HEK293T (cell line): ENCODE measurements at regions not wholly inside any gene's neighbourhood (a gene's known extent, or its start where the extent isn't known, plus 50 kb on each side); places are given as distances from the start of the nearest gene placed in this dataset.

Experiments used
- CTCF ChIA-PET: fragments of 350-600 bp; formaldehyde crosslinking; extraction: SDS; loops from one replicate; lab custom pipeline; 2021; ENCODE audit warnings: antibody characterized with exemption, inconsistent platforms; lab: Yijun Ruan, JAX
- POLR2A ChIA-PET: fragments of 350-600 bp; formaldehyde crosslinking; extraction: SDS; loops from one replicate; lab custom pipeline; 2020; ENCODE audit warnings: antibody characterized with exemption, inconsistent platforms; lab: Yijun Ruan, JAX
- DNase-seq: peaks from one replicate; pipeline ENCODE4 v3.0.0; 2012; ENCODE audit warnings: mixed read lengths; ENCODE audit errors: extremely low spot score
- ARNT ChIP-seq: fragments of 450-650 bp; IDR thresholded peaks from 2 replicates; pipeline ENCODE4 v1.6.1; 2017; ENCODE audit warnings: mild to moderate bottlenecking
- BHLHE40 ChIP-seq: fragments of 450-650 bp; IDR thresholded peaks from 2 replicates; pipeline ENCODE4 v1.6.1; 2016; ENCODE audit warnings: mild to moderate bottlenecking, moderate library complexity, borderline replicate concordance
- CTBP1 ChIP-seq: fragments of 450-650 bp; IDR thresholded peaks from 2 replicates; pipeline ENCODE4 v1.6.1; 2016; ENCODE audit warnings: borderline replicate concordance
- ELF4 ChIP-seq: fragments of 450-650 bp; IDR thresholded peaks from 2 replicates; pipeline ENCODE4 v1.6.1; 2017; ENCODE audit warnings: antibody characterized with exemption
- FOXA1 ChIP-seq: fragments of 450-650 bp; IDR thresholded peaks from 2 replicates; pipeline ENCODE4 v1.6.1; 2016; ENCODE audit warnings: mild to moderate bottlenecking
- FOXK2 ChIP-seq: fragments of 450-650 bp; IDR thresholded peaks from 2 replicates; pipeline ENCODE4 v1.6.1; 2016; ENCODE audit warnings: mild to moderate bottlenecking
- FOXM1 ChIP-seq: fragments of 450-650 bp; IDR thresholded peaks from 2 replicates; pipeline ENCODE4 v1.6.1; 2017; ENCODE audit warnings: mild to moderate bottlenecking, borderline replicate concordance
- HDGF ChIP-seq: fragments of 450-650 bp; IDR thresholded peaks from 2 replicates; pipeline ENCODE4 v1.6.1; 2017; ENCODE audit warnings: antibody characterized with exemption, borderline replicate concordance
- L3MBTL2 ChIP-seq: fragments of 450-650 bp; conservative IDR thresholded peaks from 2 replicates; pipeline ENCODE4 v1.6.1; 2016; ENCODE audit warnings: mild to moderate bottlenecking
- LEF1 ChIP-seq: fragments of 450-650 bp; IDR thresholded peaks from 2 replicates; pipeline ENCODE4 v1.6.1; 2017; ENCODE audit warnings: mild to moderate bottlenecking, borderline replicate concordance
- NFRKB ChIP-seq: fragments of 450-650 bp; IDR thresholded peaks from 2 replicates; pipeline ENCODE4 v1.6.1; 2016; ENCODE audit warnings: mild to moderate bottlenecking, moderate library complexity
- PKNOX1 ChIP-seq: fragments of 450-650 bp; IDR thresholded peaks from 2 replicates; pipeline ENCODE4 v1.6.1; 2016
- SP1 ChIP-seq: fragments of 450-650 bp; IDR thresholded peaks from 2 replicates; pipeline ENCODE4 v1.6.1; 2017
- SUZ12 ChIP-seq: fragments of 450-650 bp; IDR thresholded peaks from 2 replicates; pipeline ENCODE4 v1.6.1; 2016; ENCODE audit warnings: mild to moderate bottlenecking
- TARDBP ChIP-seq: fragments of 450-650 bp; IDR thresholded peaks from 2 replicates; pipeline ENCODE4 v1.6.1; 2016
- ZNF384 ChIP-seq: fragments of 450-650 bp; IDR thresholded peaks from 2 replicates; pipeline ENCODE4 v1.6.1; 2016

GRCh38 chr5:61277190-61277589, 54.9 kb upstream of the ZSWIM6 start:
- CTCF ChIA-PET = no interaction called here

GRCh38 chr5:61277781-61278180, 54.3 kb upstream of the ZSWIM6 start:
- CTCF ChIA-PET = no interaction called here
- POLR2A ChIA-PET = no interaction called here
- TF ChIP-seq SUZ12 (no peak), NFRKB (no peak), L3MBTL2 (no peak), ZNF384 (no peak), BHLHE40 (no peak), FOXA1 (no peak), FOXK2 (no peak), TARDBP (no peak), ELF4 (no peak), SP1 (no peak), CTBP1 (no peak), LEF1 (no peak), PKNOX1 (no peak), ARNT (no peak), HDGF (no peak)
- DNase-seq = no peak

More at GRCh38 chr5:61277190-61277589, 54.9 kb upstream of the ZSWIM6 start:
- TF ChIP-seq SUZ12 (no peak), FOXK2 (no peak), ELF4 (no peak), BHLHE40 (no peak), ZNF384 (no peak), NFRKB (no peak), FOXA1 (no peak), FOXM1 (no peak), SP1 (no peak), HDGF (no peak), ARNT (no peak), CTBP1 (no peak), L3MBTL2 (no peak)
- DNase-seq = no peak
- POLR2A ChIA-PET = no interaction called here

- TF ChIP-seq PKNOX1 (no peak), LEF1 (no peak), HDGF (no peak), SP1 (no peak), ZNF384 (no peak), BHLHE40 (no peak), FOXM1 (no peak), NFRKB (no peak), SUZ12 (no peak), FOXA1 (no peak), FOXK2 (no peak), ARNT (no peak), ELF4 (no peak), CTBP1 (no peak), TARDBP (no peak), L3MBTL2 (no peak)
- DNase-seq = no peak
- ChIA-PET CTCF (no interaction called here), POLR2A (no interaction called here)
These were observed 52.3 kb upstream of the ZSWIM6 start for GRCh38 chr5:61279725-61280124.

- POLR2A ChIA-PET = no interaction called here
- no peak for DNase-seq
- CTCF ChIA-PET = no interaction called here
- TF ChIP-seq ELF4 (no peak), SP1 (no peak), FOXA1 (no peak), SUZ12 (no peak), PKNOX1 (no peak), TARDBP (no peak), ZNF384 (no peak), LEF1 (no peak), L3MBTL2 (no peak), CTBP1 (no peak)
These were observed 51.9 kb upstream of the ZSWIM6 start for GRCh38 chr5:61280205-61280604.

GRCh38 chr5:61280761-61281427, 51.2 kb upstream of the ZSWIM6 start:
- TF ChIP-seq ARNT (no peak), L3MBTL2 (no peak), HDGF (no peak), PKNOX1 (no peak)
- POLR2A ChIA-PET = no interaction called here
- DNase-seq = no peak
- CTCF ChIA-PET = no interaction called here

GRCh38 chr5:61281686-61282085, 50.4 kb upstream of the ZSWIM6 start:
- no peak for TF ChIP-seq BHLHE40
- no peak for TF ChIP-seq NFRKB
- no peak for TF ChIP-seq SUZ12
- 0 out of 2 replicates have a peak, but pooled peaks have one; percentile 29 for TF ChIP-seq PKNOX1
- DNase-seq = no peak
- POLR2A ChIA-PET = no interaction called here
- CTCF ChIA-PET = no interaction called here
